Fibroblast of upper back skin (primary cell): ENCODE measurements at regions not wholly inside any gene's neighbourhood (a gene's known extent, or its start where the extent isn't known, plus 50 kb on each side); places are given as distances from the start of the nearest gene placed in this dataset.

ENCODE experiments used
- DNase-seq: peaks from one replicate; pipeline ENCODE4 v3.0.0-alpha.2; 2013

- DNase-seq: no peak
Observed at GRCh38 chr5:3004361-3005080, 253.0 kb upstream of the IRX2 start.

- DNase-seq: no peak
Observed at GRCh38 chr5:3002230-3002629, 250.8 kb upstream of the IRX2 start.

DNA sequence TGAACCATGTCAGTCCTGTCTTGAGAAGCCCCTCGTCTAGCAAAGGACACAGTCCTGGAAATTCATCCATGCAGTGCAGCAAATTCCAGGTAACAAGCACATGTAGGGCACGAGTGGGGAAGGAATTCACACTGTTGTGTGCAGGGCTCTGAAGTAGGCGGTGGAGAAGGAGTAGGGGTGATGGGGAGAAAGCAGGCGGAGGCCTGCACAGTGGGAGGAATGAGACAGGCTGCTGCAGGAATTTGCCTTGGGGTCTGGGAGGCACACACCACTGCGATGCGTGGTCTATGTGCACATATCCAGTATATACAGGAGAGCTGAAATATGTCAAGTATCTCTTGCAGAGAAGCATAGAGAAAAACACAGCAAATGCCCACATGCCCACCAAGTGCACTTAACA, 249.2 kb upstream of the IRX2 start:
- no peak for DNase-seq

- DNase-seq: no peak
Observed at GRCh38 chr5:2999926-3000325, 248.4 kb upstream of the IRX2 start.

DNA sequence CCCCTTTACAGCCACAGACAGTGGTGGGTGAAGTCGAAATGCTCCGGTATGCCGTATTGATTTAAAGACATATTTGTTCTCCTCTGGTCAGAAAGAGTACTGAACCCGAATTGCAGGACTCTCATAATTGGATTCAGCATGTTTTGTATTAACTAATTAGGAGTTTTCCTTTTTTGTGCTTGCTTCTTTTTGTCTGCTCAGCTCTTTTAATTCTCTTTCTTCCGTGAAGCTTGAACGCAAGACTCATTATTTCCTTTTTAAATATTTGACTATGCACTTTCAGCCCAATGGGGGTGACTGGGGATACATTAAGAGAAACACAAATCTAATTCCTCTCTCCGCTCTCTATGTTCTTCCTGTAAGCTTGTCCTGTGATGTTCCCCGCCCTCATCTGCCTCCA, 246.6 kb upstream of the IRX2 start:
- no peak for DNase-seq

- DNase-seq: no peak
Observed at GRCh38 chr5:2997179-2997578, 245.7 kb upstream of the IRX2 start.

DNA sequence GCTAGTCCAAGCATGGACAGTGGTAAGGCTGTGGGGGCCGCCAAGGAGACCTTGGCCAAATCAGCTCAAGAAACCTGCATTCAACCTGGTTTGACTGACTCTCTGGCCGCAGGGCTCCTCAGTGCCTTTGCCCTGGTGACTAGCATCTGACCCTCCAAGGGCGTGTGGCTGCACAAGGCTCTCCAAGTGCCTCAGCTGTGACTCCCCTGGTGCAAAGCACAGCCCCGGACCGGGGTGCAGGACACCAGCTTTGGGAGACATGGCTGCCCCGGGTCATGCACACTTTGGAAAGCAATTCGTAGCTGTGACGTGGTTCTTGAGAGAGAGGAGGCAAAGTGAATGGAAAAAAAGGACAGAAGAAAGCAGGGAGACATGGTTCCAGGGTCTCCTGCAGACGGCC, 245.2 kb upstream of the IRX2 start:
- no peak for DNase-seq

GRCh38 chr5:2996248-2996647, 244.8 kb upstream of the IRX2 start:
- DNase-seq: no peak

DNA sequence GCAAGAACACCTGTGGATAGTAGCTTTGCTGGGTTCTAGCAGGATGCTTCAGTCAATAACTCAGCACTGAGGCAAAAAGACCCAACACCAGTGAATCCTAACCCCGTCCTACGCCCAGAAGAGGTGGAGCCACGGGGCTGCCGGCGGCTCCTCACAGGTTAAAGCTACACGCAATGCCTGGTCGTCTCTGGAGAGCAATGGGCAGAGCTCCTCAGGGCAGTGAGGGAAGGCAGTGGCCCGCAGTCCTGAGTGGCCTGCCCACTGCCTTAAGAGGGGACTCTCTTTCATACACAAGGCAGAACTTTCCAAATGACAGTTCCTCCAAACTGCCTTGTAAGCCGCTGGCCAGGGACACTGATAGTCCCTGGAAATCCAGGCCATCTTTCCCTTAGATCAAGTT, 244.2 kb upstream of the IRX2 start:
- DNase-seq: no peak

- DNase-seq: no peak
Observed at GRCh38 chr5:2995035-2995434, 243.6 kb upstream of the IRX2 start.

GRCh38 chr5:2993771-2994170, 242.3 kb upstream of the IRX2 start:
- no peak for DNase-seq

- no peak for DNase-seq
Observed at GRCh38 chr5:2993301-2993700, 241.8 kb upstream of the IRX2 start.

- no peak for DNase-seq
Observed at GRCh38 chr5:2992806-2993205, 241.3 kb upstream of the IRX2 start.

- no peak for DNase-seq
Observed at GRCh38 chr5:2991884-2992283, 240.4 kb upstream of the IRX2 start.

GRCh38 chr5:2989517-2989916, 238.0 kb upstream of the IRX2 start:
- no peak for DNase-seq

DNA sequence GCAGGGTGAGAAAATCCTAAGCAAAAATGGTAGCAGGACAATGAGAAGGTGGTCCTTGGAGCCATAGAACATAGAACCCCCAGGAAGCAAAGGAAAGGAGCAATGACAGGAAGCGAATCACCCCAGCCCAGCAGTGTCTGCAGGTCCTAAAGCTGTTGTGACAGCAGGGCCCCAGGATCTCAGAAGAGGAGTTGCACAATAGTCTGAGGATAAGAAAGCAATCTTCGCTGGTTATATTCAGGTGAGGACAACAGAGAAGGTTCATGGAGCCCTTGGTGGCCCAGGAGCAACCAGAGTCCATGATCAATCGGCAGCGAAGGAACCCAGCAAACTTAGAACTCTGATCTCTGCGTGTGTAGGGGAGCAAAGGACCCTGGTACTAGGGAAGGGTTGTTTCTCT, 234.8 kb upstream of the IRX2 start:
- DNase-seq: no peak

DNA sequence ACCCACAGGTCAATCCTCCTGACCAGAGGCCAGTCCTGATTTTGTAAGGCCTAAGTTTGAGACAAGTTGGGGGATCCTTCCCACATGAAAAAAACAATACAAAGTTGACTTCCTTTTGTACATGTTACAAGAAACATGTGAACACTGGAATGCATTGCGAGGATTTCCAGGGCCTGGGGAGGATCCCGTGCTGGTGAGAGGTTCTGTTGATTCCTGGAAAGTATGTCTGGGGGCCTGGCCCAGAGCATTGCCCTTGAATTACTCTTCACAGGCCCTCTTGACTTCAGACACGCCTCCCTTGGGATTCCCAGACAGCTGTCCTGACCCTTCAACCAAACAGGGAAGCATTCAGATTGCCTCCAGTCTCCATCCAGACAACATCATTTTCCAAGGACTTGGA, 234.2 kb upstream of the IRX2 start:
- no peak for DNase-seq

DNA sequence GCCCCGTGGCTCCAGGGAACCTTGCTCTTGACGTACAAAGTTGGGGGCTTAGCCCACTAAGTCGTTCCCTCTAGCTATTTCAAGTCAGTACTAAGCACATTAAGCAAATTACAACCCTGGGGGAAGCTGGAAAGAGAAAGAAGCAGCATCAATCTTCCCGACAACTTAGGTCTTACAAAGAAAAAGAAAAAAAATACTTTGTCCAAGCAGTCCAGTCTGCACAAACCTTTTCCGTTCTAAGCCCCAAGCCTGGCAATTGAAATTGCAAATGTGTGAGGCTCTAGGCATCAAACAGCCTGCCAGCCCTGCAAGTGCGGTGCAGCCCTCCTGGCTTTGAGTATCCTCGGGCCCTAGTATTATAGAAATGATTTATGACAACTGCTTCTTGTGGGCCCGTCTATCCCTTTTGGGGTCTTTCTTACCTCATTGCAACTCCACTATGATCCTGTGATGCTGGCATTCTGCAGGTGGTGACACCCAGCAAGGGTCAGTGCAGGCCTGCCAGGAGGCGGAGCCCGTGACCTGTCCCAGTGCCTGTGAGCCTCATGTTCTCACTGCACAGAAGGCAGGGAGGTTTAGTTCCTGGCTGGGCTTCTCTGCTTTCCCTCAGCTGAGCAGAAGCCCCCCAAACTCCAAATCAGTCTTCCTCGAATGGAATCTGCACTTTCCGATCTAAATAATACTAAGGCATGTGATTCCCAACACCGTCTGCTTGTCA, 232.3 kb upstream of the IRX2 start:
- DNase-seq: no peak

DNA sequence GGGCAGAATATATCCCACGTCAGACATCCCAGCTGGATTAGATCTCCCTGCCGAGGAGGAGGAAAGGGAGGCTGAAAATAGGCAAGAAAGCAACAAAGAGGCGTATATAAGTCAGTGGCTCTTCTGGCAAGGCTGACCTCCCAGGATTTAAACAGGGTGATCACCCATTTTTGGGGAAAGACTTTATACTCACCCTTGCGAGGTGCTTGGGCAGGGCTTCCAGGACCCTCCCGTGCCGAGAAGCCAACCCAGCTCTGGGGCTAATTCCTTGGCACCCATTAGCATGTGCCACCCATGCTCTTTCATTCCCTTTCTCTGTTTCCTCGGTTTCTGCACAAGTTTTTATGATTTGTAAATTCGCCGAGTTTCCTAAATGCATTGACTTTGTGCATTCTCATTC, 230.2 kb upstream of the IRX2 start:
- DNase-seq: no peak

DNA sequence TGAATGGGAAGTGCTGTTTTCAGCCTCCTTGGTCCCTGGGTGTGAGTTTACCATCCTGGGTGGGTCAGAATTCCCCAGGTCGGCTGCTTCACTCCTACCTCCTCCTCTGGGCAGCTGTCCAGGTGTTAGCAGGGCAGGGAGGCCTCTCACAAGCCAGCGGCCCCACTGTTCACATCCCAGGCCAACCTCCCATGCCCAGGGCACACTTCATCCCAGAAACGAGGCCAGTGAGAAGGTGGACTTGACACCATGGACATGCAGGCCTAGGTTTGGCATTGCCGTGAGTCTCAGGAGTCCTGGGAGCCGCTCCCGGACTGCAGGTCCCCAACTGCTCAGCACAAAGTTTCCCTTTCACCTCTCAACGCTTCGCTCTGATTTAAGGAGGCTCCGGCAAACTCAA, 229.6 kb upstream of the IRX2 start:
- no peak for DNase-seq

GRCh38 chr5:2960294-2960693, 208.8 kb upstream of the IRX2 start:
- DNase-seq: no peak

- no peak for DNase-seq
Observed at GRCh38 chr5:2958976-2959375, 207.5 kb upstream of the IRX2 start.

GRCh38 chr5:2948875-2949274, 197.4 kb upstream of the IRX2 start:
- no peak for DNase-seq

DNA sequence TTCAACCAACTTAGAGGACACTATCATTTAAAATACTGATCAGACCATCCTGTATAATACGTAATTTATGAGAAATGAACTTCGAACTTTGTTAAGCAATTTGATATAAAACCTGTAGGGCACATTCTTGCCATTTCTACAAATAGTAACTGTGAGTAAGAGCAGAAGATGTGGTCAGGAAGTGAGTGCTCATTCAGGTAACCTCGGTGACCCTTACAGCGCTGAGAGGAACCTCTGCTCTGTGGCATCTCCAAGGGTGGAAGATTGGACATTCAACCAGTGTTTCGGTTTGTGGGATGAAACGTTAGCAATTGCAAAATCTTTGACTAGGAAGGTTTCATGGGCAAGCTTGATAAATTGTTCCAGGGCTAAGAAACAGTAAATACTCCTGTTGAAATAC, 194.8 kb upstream of the IRX2 start:
- DNase-seq: no peak

DNA sequence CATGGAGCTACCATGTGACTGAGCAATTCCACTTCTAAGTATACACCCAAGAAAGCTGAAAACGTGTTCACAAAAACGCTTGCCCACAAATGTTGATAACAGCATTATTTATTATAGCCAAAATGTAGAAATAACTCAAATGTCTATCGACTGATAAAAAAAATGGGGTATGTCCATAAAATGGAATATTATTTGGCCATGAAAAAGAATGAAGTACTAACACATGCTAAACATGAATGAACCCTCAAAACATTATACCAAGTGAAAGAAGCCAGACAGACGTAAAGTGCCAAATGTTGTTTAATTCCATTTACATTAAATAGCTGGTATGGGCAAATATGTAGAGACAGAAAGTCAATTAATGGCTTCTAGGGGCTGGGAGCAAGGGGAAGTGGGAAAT, 184.9 kb upstream of the IRX2 start:
- DNase-seq: no peak
